GM19023 (cell line): ENCODE measurements at regions not wholly inside any gene's neighbourhood (a gene's known extent, or its start where the extent isn't known, plus 50 kb on each side); places are given as distances from the start of the nearest gene placed in this dataset.

Experiments
- ATAC-seq: cut with Tn5 transposase; IDR thresholded peaks from one replicate; pipeline ENCODE4 v1.9.1; 2021; ENCODE audit warnings: mild to moderate bottlenecking, moderate library complexity; ENCODE audit not compliant: unreplicated experiment

DNA sequence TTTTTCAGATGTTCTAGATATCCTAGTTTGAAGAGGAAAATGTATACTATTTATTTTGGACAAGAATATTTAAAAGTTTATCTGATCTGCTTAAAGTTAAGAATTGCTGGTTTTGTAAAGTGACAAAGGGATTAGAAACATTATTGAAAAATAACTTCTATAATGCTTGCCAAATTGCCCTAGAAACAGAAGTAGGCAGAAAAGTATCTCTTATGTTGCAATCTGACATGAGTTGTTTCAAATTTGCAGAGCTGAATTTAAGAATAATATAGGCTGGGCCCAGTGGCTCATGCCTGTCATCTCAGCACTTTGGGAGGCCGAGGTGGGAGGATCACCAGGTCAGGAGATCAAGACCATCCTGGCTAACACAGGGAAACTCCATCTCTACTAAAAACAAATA, 777.1 kb downstream of the LIG4 start:
- no peak for ATAC-seq

DNA sequence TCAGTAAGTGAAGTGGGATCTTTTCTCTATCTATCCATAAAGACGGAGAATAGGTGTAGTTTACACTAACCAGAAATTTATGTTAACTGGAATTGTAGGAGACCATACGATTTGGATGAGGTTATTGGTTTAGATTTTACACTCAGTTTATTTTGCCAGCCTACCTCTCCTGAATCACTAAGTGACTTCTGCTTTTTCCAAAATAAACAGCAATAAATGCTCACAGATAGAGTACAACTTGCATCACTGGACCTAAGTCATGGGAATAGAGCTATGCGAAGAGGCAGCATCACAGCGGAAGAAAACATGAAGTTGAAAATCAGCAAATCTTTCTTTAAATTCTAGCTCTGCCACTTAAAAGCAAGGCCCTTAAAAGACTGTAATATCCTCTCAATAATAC, 781.0 kb downstream of the LIG4 start:
- ATAC-seq: no peak

DNA sequence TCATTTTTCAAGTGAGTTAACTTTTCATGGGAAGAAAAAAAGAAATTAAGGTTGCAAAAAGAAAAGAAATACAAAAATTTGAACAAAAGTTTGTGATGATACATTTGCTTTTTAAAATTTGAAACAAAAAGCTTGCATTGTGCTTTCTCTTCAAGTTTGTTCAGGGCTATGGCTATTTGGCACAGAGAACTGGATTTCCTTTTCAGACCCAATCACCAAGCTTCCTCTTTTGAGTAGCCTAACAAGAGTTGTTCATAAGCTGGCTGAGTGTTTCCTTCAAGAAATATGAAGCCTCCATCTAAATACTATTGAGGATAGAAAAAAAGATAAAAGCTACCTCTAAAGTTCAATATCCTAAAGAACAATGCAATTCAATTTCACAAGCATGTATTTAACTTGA, 787.8 kb downstream of the LIG4 start:
- no peak for ATAC-seq

DNA sequence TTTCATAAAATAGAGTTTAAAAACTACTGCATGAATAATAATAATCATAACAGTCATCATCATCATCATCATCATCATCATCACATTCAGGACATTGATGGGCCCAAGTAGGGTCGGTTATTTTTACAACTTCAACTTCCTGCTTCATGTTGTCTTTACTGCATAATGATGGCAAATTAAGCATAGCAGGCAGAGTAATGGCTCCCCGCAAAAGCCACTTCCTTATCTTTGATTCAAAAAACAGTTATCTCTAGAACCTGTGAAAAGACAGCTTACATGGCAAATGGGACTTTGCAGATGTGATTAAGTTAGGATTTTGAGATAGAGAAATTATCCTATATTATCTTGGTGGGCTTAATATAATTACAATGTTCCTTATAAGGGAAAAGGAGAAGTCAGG, 792.9 kb downstream of the LIG4 start:
- ATAC-seq: no peak

DNA sequence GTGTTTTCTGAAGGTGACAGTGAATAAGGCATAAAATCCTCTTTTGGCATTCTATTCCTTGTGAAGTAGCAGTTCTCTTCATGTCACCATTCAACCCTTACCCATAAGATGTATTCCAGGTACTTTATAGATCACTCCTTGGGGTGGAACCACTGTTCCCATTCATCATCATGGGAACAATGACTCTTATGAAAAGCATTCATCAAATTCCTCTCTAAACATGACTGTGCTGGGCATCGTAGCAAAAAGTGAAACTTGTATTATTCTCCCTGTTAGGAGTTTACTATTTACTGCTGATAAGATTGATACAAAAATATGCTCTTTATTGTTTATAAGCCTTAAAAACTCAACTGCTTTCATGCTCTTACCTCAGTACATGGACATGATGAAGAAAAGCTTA, 793.4 kb downstream of the LIG4 start:
- no peak for ATAC-seq

DNA sequence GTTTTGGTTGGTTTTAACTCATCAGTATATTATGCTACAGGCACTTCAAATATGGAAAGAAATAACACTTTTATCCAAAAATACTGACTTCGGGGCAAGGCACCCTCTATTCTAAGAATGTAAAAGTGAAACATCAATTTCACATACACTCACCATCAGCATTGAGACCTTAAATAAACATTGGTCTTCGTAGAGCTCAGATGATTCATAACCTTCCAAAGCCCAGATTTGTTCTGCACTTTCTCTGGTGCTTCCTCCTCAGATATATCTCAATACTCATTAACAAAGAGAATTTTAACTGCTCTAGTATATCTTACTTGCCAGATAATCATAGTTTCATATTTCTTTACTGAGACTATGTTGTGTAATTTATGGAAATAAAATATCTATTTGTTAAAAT, 794.3 kb downstream of the LIG4 start:
- ATAC-seq: no peak

DNA sequence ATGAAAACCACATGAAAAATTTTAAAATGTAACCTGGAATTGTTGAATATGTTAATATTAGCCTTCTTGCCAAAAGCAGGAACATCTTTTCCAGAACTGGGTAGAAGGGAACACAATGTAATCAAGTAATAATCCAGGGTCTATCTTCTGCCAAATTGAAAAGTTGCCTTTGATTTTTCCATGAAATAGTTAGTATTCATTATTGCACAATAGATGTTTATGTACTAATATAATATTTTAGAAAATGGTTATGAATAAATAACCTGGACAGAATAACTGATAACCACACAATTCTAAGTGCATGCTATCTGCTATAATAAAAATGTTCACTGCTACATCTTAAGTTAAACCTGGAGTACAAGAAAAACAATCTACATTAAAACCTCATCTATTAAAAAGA, 802.3 kb downstream of the LIG4 start:
- ATAC-seq: no peak

DNA sequence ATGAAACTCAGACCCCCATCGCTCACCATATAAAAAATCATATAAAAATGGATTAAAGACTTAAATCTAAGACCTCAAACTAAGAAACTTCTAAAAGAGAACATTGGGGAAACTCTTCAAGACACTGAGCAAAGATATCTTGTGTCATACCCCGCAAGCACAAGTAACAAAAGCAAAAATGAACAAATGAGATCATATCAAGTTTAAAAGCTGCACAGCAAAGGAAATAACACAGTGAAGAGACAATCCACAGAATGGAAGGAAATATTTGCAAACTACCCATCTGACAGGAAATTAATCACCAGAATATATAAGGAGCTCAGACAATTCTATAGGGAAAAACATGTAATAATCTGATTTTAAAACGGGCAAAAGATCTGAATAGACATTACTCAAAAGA, 808.3 kb downstream of the LIG4 start:
- no peak for ATAC-seq

DNA sequence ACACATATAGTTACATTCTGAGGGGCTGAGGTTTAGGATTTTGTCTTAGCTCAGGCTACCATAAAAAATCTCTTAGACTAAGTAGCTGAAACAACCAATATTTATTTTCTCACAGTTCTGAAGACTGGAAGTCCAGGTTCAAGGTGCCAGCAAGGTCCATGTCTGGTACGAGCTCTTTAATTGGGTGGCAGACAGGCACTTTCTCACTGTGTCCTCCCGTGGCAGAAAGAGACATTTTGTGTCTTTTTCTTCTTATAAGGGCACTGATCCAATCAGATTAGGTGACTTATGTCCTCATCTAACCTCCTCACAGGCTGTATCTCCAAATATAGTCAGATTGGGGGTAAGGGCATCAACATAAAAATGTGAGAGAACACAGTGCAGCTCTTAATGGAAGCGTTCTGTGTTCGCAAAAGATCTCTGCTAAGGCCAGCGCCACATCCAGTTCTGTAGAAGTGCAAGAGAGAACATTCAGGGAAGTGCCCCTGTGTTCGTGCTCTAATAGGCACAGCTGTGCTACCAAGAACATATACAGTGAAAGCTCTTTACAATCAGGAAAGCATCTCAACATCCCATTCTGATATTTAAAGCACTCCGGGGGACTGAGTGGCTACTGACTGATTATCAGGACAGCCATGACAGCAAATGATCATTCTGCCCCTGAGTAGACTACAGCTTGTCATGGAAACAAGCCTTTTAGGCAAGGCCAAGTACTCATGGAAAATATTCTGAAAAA, 819.2 kb downstream of the LIG4 start:
- ATAC-seq: no peak

DNA sequence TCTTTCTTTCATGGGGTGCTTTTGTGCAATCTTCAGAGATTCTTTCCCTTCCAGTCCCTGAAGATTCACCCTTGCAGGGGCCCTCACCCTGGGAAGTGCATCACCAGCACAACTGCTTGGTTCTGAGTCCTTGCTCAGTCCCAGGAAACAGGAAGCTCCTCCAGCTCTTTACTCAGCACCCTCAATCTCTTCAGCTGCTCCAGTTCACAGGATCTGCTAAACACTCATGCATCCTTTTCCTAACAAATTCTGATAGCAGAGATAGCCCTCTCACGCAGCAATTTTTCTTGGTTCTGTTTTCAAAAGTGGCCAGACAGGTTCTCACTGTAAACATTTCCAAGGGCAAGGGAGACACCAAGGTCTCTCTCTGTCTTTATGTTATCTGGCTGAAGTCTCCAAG, 823.1 kb downstream of the LIG4 start:
- ATAC-seq: no peak

DNA sequence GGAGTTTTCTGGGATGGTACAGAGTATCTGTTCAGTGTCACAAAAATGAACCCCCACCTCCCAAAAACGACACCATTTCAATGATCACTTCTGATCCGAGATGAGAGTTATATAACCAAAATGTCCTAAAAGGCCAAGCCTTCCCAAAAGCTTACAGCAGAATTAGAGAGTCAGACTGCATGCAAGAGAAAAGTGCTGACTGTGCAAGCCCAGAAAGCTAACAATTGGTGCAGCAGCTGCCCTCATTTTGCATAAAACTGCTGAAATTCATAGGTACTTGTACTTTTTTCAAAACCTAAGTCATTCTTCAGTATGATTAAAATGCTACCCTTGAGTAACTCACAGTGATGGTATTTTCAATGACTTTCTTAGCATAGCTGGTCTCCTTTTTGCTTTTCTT, 819.6 kb upstream of the ARGLU1 start:
- ATAC-seq: no peak

DNA sequence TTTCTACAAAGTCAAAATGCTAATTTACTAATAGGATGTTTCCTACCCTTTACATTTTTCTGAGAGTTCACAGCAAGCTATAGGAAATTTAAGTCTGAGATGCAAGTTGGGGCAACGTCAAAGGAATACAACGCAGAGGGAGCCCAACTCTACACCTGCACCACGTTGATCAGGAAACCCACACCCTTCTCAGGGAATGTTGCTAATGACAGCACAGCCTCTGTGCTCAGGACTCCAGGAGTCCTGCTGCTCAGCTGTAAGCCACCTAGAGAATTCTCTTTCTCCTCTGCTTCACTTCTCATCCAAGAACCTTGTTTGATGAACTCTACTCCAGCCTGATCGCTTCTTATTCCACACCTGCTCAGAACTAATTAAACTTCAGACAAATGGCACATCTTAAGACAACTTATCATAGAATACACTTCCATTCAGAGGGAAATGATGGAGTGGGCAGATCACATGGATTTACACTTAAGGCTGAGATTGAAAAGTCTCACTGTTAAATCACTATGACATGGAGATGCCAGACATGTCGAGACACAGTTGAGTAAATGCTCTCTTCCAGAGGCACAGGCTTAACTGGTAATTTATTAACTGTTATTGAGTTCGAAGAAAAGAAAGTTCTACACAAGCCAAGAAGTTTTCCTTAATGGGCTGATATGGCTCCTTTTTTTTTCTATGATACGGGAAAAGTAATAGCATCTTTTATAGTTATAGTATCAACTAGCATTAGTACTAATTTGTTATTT, 811.6 kb upstream of the ARGLU1 start:
- ATAC-seq: no peak

DNA sequence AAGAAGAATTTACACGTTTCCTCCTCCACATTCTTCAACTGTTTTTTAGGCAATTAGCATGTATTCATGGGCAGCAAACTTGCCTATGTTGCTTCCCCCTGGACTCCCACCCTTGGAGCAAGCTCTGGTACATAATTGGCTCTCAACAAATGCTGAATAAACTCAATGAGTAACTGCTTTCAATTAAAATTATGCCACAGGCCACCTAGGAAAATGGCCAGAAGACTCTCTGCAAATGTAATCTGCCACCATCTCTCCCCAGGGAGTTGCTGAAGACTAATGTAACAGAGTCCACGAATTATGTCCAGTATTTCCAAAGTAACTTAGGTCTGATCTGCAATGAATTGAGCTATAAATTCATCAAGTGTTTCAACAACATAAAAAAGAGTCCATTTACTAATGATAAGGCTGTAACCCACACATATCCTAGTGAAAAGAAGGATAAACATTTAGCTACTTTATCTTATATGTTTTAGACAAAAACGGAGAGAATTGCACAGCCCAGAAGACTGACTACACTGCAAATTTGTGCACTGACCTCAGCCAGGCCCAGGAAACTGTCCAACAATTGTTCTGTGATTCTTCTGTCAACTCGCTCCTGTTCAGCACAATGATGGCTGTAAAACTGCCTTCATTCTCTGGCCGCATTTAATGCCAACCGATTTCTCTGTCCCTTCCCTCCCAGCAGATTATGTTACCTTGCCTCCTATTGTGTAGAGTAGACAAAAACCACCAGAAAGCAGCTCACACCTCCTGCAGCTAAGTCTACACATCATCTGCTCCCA, 808.6 kb upstream of the ARGLU1 start:
- no peak for ATAC-seq

DNA sequence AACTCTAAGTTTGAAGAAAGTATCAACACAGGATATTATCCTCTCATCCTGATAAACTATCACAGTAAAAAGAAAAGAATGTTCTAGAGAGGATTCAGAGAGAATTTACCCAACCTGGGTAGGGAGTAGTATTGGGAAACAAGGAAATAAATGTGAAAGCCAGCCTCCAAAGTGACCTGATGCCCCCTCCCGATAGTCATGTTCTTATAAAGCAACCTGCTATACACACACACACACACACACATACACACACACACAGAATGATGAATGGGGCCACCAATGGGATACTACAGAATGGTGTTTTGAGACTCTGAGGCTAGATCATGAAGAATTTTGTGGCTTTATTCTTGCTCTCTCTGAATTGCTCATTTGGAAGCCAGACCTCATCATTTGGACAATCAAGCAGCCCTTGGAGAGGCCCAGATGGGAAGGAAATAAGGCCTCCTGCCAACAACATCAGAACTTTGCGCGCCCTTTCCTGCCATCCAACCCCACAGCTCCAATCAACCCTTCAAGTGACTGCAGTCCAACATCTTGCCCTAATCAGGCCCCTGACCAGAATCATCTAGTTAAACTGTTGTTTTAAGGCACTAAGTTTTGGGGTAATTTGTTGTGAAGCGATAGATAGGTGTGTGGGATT, 807.9 kb upstream of the ARGLU1 start:
- ATAC-seq: no peak

DNA sequence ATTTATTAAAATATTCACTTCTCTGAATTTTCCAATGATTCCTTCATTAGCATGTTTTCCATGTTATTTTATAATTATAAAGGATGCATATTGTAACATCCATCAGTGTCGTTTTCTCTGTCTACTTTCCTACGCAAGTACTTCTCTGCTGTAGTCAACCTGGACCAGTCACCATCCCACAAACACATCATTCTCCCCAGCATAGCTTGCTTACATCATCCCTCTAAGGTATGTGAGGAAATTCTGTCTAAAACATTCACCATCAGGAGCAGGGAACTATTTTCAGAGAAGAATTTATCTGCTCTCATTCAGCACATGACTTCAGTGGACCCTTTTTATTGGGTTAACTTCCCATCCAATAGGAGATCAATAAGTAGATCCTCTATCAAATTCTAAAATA, 806.1 kb upstream of the ARGLU1 start:
- no peak for ATAC-seq

DNA sequence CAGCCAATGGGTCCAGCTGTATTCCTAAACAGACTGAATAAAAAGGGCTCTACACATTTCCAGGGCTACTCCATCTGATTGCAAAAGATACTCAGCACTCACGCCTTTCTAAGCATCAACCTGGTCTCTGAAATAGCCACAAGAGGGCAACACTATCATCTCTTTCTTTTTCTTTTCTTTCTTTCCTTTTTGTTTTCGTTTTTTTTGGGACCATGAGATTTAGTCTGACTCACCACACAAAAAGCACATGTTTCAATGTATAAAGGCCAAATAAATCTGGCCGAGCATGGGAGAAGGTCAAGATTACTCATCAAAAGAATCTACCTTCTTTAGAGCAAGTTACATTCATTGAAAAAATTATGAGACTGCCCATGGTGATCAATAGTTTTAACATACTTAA, 805.6 kb upstream of the ARGLU1 start:
- ATAC-seq: no peak

DNA sequence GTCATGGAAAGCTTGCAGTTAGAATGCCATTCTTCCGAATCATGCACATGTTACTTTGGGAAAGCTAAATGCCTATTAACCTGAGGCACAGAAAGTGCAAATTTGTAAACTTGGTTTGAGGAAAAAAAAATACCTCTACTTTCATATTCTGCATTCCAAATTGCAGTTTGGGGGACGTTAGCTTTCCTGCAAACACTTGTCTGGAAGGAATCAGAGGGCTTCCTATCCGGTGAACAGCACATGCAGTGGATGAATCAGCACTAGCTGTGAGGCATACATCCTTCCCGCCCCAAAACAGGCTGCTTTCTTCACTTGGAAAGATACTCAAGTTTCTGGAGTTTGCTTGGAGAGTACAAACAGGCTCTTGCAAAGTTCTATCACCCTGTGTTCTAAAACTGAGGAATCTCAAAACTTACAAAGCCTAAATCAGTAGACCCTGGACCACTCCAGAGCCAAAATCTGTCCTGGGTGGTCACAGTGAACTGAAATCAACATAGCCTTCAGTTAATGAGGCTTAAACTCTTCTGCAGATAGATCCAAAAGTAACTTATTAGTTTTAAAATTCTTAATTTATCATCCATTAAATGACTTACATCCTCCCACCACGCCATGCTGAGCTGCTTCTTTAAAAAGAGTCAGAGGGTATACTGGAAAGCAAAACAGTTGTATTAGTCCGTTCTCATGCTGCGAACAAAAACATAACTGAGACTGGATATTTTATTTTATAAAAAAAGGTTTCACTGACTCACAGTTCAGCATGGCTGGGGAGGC, 802.3 kb upstream of the ARGLU1 start:
- no peak for ATAC-seq

DNA sequence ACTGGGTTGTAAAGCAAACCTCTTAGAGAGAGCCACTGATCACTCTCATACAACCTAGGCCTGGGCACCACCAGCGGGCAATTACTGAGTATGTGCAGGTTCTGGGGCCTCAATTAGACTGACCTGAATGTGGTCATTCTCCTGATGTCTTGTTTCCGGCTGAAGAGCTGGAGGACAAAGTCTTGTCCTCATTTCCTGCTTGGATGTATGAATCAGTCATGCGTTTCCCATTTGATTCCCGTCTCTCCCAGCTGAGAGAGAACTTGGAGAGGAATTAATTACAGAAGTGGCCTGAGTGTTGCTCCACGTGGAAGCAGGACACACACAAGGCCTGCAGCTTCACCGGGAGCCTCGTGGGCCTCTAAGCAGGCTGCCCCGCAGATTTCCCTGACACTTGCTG, 799.3 kb upstream of the ARGLU1 start:
- no peak for ATAC-seq

DNA sequence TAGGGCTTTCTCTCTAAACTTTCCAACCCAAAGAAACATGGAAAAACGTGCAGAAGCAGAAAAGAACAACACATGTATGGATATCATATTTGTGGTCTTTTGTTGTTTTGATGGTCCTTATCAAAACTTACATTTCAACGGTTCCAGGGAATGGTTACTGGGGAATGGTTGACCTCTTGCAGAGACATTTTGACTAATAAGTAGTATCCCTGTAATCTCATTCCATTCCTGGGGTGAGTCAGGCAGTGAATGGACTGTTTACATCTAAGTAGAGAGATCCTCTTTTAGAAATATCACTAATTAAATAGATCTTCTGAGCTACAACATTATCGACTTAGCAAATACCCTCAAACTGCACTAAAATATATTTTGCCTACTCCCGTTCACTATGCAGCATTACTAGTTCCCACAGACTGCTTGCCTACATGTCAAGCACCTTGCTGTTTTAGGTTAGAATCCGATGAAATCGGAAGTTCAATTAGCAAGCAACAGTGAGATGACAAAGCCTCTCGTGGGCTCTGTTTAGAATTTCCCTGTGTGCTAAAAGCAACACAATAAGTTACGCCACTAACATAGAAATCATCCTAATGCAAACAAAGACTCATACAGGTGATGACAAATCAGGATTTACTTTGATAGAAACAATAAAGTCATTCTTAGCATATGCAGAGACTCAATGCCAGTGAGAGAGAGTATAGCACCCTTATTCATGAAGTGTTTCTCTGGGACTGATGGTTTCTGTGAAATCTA, 797.7 kb upstream of the ARGLU1 start:
- no peak for ATAC-seq

DNA sequence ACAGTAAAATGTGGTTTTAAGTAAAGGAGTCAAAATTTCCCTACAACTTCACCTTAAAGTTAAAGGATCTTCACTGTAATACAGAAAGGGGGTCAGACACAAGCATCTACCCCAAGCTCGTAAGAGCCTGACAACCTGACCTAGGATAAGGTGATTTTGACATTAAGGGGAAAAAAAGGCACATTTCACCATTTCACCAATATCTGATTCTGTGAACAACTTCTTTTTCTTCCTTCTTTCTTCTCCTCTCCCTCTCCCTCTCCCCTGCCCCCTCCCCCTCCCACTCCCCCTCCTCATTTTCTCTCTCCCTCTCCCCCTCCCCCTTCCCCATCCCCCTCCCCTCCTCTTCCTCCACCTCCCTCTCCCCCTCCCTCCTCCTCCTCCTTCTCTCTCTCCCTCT, 796.7 kb upstream of the ARGLU1 start:
- no peak for ATAC-seq
